HPDE6-E6E7 (cell line): ENCODE measurements at regions not wholly inside any gene's neighbourhood (a gene's known extent, or its start where the extent isn't known, plus 50 kb on each side); places are given as distances from the start of the nearest gene placed in this dataset.

ENCODE experiments used
- DNase-seq: peaks from one replicate; pipeline ENCODE4 v3.0.0; 2011; ENCODE audit warnings: missing footprints; ENCODE audit errors: extremely low spot score

DNA sequence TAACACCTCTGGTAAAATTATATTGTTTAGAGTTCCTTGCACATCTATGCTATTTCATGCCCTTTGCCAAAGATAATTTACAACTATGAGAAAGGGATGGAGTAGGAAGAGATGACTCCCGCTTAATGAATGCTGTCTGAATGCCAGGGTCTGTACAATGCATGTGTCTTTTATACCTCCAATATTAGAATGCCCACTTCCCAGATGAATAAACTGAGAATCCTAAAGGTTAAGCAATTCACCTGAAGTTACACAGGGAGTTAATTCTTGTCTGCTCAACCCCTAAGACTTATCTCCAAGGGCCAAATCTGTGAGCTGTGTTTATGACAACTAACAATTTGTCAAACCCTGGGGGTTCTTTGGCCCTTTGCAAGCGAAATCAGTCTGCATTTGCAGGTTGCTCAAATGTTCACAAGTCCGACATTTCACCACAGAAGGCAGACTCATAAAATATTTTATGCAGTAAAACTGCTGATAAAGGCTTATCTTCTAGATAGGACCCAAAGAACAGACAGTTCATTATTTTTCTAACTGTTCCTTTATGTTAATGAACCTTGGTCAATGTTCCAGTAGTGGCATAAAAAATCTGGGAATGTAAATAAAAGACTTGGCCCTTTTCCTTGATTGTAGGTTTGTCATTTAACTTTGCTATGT, 50.2 kb upstream of the ATP1A1 start:
- no peak for DNase-seq
